Suprapubic skin (tissue), 3 donors: ENCODE measurements at regions not wholly inside any gene's neighbourhood (a gene's known extent, or its start where the extent isn't known, plus 50 kb on each side); places are given as distances from the start of the nearest gene placed in this dataset.

Experiments
- EP300 ChIP-seq: sonication (generic); formaldehyde crosslinking; IDR thresholded peaks from one replicate; pipeline ENCODE4 v1.6.1; 2017; ENCODE audit warnings: antibody characterized with exemption
- TF ChIP-seq, protein P1 (sequence below), 2 donors: fragments of 200-600 bp in 1 of 2; fragments of 450-650 bp in 1 of 2; sonication (generic) in 1 of 2; IDR thresholded peaks; one replicate each; pipeline ENCODE4 v1.5.1; 2016 to 2019; ENCODE audit warnings: antibody characterized with exemption in 2 of 2, mild to moderate bottlenecking in 1 of 2, moderate library complexity in 1 of 2

DNA sequence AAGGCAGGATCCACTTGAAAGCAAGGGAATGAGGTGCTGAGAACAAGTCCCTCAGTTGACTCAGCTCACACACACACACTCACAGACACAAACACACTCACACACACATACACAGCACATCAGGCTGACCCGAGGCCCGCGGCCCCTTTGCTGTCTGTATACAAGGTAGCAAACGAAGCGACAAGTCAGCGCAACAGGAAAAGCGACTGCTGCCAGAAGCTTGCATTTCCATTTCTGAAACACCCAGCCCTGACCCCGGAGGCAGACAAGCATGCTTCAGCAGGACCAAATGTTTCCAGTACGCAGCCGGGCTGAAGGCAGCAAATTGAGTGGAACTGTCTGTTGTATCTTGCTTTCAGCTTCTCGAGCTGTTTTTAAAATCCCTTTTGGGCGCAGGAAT, 501.6 kb downstream of the NPHP4 start:
- TF ChIP-seq EP300, result no peak
- TF ChIP-seq, protein P1, sequence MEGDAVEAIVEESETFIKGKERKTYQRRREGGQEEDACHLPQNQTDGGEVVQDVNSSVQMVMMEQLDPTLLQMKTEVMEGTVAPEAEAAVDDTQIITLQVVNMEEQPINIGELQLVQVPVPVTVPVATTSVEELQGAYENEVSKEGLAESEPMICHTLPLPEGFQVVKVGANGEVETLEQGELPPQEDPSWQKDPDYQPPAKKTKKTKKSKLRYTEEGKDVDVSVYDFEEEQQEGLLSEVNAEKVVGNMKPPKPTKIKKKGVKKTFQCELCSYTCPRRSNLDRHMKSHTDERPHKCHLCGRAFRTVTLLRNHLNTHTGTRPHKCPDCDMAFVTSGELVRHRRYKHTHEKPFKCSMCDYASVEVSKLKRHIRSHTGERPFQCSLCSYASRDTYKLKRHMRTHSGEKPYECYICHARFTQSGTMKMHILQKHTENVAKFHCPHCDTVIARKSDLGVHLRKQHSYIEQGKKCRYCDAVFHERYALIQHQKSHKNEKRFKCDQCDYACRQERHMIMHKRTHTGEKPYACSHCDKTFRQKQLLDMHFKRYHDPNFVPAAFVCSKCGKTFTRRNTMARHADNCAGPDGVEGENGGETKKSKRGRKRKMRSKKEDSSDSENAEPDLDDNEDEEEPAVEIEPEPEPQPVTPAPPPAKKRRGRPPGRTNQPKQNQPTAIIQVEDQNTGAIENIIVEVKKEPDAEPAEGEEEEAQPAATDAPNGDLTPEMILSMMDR (IDR thresholded peaks at IDR 0.05), result no peak
